ENCODE measurements at regions not wholly inside any gene's neighbourhood (a gene's known extent, or its start where the extent isn't known, plus 50 kb on each side); places are given as distances from the start of the nearest gene placed in this dataset.
A peak's percentile ranks its signal among the peaks of the same experiment; 100 is the strongest.

GRCh38 chr15:70602834-70603560, 160.4 kb downstream of the UACA start:
- Histone ChIP-seq H3K27ac (replicated peaks in 1 of 4) (no peak overlapping the region), H3K4me3 (no peak overlapping the region), H3K36me3 (no peaks in the 10 kb centered on the region), H3K9me3 (peaks cover 0 to 6% (median 0%) of the 10 kb centered on the region in 4 donors), H3K4me1 (peaks cover 19 to 24% (median 22%) of the 10 kb centered on the region in 4 donors), H3K27me3 (no peaks in the 10 kb centered on the region)
- intact Hi-C loops (cut with DNase I) = no loop called here
- 84% methylated on average over 12 of the region's 12 CpGs for WGBS
- peak; percentile 57 for DNase-seq (ENCODE audit: extremely low spot score)
- TF ChIP-seq EP300 (IDR thresholded peaks at IDR 0.05) (no peak), POLR2AphosphoS5 (IDR thresholded peaks at IDR 0.05) (no peak), POLR2A (IDR thresholded peaks at IDR 0.05; ENCODE audit: low read depth) (no peak), CTCF (IDR thresholded peaks at IDR 0.05) (no peak)

GRCh38 chr15:70602281-70602680, 161.1 kb downstream of the UACA start:
- no peak overlapping the region for H3K27ac ChIP-seq (replicated peaks in 1 of 4)
- H3K27me3 ChIP-seq = no peaks in the 10 kb centered on the region
- intact Hi-C loops (cut with DNase I) = no loop called here
- TF ChIP-seq POLR2A (IDR thresholded peaks at IDR 0.05; ENCODE audit: low read depth) (no peak), EP300 (IDR thresholded peaks at IDR 0.05) (no peak), CTCF (IDR thresholded peaks at IDR 0.05) (no peak), POLR2AphosphoS5 (IDR thresholded peaks at IDR 0.05) (no peak)
- WGBS = 90% methylated on average over 4 of the region's 4 CpGs
- no peak for DNase-seq (ENCODE audit: extremely low spot score)
- H3K4me1 ChIP-seq = peaks cover 19 to 24% (median 22%) of the 10 kb centered on the region in 4 donors
- H3K9me3 ChIP-seq = peaks cover 0 to 6% (median 0%) of the 10 kb centered on the region in 4 donors
- H3K36me3 ChIP-seq = no peaks in the 10 kb centered on the region
- H3K4me3 ChIP-seq = no peak overlapping the region

- intact Hi-C loops (cut with DNase I) = no loop called here
- Histone ChIP-seq H3K27me3 (no peaks in the 10 kb centered on the region), H3K4me1 (no peaks in the 10 kb centered on the region), H3K4me3 (no peak overlapping the region), H3K9me3 (peaks cover 0 to 15% (median 5%) of the 10 kb centered on the region in 4 donors), H3K36me3 (no peaks in the 10 kb centered on the region), H3K27ac (replicated peaks in 1 of 4) (no peak overlapping the region)
- TF ChIP-seq POLR2A (IDR thresholded peaks at IDR 0.05; ENCODE audit: low read depth) (no peak), EP300 (IDR thresholded peaks at IDR 0.05) (no peak), CTCF (IDR thresholded peaks at IDR 0.05) (no peak), POLR2AphosphoS5 (IDR thresholded peaks at IDR 0.05) (no peak)
- WGBS = 92% methylated on average over 3 of the region's 3 CpGs
- peak; percentile 7 for DNase-seq (ENCODE audit: extremely low spot score)
These were observed 165.4 kb downstream of the UACA start for GRCh38 chr15:70597945-70598344.

GRCh38 chr15:70597056-70597603, 166.2 kb downstream of the UACA start:
- Histone ChIP-seq H3K27ac (replicated peaks in 1 of 4) (no peak overlapping the region), H3K4me1 (no peaks in the 10 kb centered on the region), H3K27me3 (no peaks in the 10 kb centered on the region), H3K36me3 (no peaks in the 10 kb centered on the region), H3K9me3 (peaks cover 0 to 15% (median 5%) of the 10 kb centered on the region in 4 donors), H3K4me3 (no peak overlapping the region)
- WGBS = 55% methylated on average over 5 of the region's 5 CpGs
- intact Hi-C loops (cut with DNase I) = no loop called here
- DNase-seq (ENCODE audit: extremely low spot score) = peak; percentile 57
- no peak for TF ChIP-seq EP300 (IDR thresholded peaks at IDR 0.05)
- TF ChIP-seq POLR2A (IDR thresholded peaks at IDR 0.05; ENCODE audit: low read depth) = no peak
- no peak for TF ChIP-seq CTCF (IDR thresholded peaks at IDR 0.05)
- no peak for TF ChIP-seq POLR2AphosphoS5 (IDR thresholded peaks at IDR 0.05)
